ENCODE measurements at regions not wholly inside any gene's neighbourhood (a gene's known extent, or its start where the extent isn't known, plus 50 kb on each side); places are given as distances from the start of the nearest gene placed in this dataset.

GRCh38 chr6:112717856-112718255 is 370.7 kb downstream of the RFPL4B start:
- DNase-seq (ENCODE audit: low read depth): no peak

DNA sequence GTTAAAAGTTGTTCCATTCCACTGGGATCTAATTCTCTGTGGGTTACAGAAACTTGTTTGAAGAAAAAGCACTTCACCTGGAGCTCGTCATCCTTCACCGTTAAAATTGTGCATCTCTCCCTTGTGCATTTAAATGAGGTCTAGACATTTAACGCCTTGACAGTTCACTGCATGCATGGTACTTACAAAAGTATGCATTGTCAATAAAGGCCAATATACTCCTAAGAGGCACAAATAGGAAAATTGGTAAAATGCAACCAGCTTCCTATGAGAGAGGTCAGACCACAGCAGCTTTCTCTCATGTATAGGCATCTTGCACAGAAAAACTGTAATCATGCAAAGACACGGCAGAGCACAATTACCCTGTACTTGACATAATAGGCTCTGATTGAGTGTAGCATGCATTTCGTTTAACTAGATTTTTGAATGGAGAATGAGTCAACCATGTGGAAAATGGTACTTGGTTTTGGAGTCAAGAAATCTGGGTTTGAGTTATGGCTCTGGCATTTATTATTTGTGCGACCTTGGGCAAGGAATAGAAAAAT is 378.5 kb downstream of the RFPL4B start:
- no peak for DNase-seq (ENCODE audit: low read depth)

DNA sequence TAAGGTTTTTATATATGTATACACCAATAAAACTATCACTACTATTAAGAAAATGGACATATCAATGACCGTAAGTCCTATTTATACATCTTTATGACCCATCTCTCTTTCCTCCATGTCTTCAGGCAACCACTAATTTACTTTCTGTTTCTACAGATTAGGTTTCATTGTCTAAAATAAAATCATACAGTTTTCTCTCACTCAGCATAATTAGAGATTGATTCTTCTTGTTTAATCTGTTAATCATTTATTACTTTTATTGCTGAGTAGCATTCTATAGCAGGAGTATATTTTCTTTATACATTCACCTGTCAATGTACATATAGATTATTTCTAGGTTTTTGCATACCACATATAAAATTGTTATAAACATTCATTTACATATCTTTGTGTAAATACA is 388.0 kb downstream of the RFPL4B start:
- DNase-seq (ENCODE audit: low read depth): no peak

- DNase-seq (ENCODE audit: low read depth): no peak
Measured at GRCh38 chr6:112739766-112740165, 392.6 kb downstream of the RFPL4B start.

- DNase-seq (ENCODE audit: low read depth): no peak
Measured at GRCh38 chr6:112743323-112743722, 396.2 kb downstream of the RFPL4B start.

DNA sequence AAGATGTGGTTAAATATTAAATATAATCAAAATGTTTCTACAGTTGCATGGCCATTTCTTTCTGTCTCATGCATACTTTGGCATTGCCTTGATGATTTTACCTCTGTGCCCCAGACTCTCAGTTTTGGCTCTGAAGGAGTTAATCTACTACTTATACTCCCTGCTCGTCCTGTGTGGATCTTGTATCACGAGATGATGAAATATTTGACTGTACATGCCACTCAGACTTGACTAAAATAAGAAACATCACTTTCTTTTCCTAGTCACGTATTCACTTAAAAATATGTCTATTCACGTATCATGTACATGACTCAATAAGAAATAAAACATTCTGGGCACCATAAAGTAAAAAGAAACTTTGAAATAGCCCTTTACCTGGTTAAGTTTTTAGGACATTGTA is 397.7 kb downstream of the RFPL4B start:
- DNase-seq (ENCODE audit: low read depth): peak; percentile 1

GRCh38 chr6:112745765-112746164 is 398.6 kb downstream of the RFPL4B start:
- no peak for DNase-seq (ENCODE audit: low read depth)

GRCh38 chr6:112749673-112750072 is 402.5 kb downstream of the RFPL4B start:
- DNase-seq (ENCODE audit: low read depth): no peak

DNA sequence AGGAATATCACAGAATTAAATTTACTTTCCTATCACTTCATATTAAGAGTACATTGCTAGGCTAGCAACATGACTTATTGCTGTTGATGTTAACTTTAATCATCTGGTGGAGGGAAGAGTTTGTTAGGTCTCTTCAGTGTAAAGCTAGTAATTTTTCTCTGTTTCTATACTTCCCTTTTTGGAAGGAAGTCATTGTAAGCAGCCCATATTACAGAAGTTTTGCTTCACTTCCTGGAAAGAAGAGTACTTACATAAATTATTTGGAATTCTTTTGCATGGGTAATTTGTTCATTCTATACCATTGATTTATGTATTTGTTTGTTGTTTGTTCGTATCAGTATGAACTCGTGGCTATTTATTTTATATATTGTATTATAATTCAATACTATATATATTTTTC is 405.2 kb downstream of the RFPL4B start:
- no peak for DNase-seq (ENCODE audit: low read depth)

GRCh38 chr6:112752791-112753190 is 405.7 kb downstream of the RFPL4B start:
- DNase-seq (ENCODE audit: low read depth): no peak

GRCh38 chr6:112760831-112761230 is 413.7 kb downstream of the RFPL4B start:
- no peak for DNase-seq (ENCODE audit: low read depth)

GRCh38 chr6:112761740-112762139 is 414.6 kb downstream of the RFPL4B start:
- no peak for DNase-seq (ENCODE audit: low read depth)

GRCh38 chr6:112764377-112764776 is 417.2 kb downstream of the RFPL4B start:
- no peak for DNase-seq (ENCODE audit: low read depth)

DNA sequence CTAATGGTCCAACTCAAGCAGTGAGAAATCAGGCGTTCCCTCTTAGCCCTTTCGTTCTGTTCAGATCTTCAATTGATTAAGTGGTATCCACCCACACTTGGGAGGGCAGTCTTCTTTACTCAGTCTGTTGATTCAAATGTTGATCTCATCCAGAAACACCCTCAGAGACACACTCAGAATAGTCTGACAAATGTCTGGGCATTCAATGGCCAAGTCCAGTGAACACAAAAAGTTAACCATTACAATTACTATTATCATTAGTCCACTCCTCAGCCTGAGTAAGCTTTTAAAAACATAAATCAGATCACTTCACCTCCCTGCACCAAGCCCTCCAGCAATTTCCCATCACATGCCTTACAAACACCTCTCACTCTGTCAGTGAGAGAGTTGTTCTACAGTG is 423.2 kb downstream of the RFPL4B start:
- no peak for DNase-seq (ENCODE audit: low read depth)

DNA sequence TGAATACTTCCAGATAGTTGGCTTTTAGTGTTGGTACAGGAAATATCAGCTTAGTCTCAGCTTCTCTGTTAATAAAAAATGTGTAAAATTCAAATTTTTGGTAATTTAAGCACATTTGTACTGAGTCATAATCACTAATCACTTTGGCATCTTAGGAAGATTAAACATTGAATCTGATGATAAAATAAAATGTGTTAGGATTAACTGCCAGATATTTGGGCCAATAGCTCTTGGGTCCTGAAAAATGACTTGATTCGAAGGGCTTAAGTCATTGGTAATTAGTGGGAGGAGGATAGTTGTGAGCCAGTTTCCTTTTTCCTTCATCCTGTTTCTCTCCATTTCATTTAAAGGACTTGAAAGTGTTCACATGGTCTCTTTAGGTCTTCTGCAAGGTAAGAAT is 426.1 kb downstream of the RFPL4B start:
- DNase-seq (ENCODE audit: low read depth): peak; percentile 29

DNA sequence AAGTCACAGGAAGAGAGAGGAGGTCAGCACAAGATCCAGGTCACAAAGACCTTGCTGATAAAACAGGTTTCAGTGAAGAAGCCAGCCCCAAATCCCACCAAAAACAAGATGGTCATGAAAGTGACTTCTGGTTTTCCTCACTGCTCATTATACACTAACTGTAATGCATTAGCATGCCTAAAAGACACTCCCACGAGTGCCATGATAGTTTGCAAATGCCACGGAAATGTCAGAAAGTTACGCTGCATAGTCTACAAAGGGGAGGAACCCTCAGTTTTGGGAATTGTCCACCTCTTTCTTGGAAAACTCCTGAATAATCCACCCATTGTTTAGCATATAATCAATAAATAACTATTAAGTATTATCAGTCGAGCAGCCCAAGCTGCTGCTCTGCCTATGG is 427.2 kb downstream of the RFPL4B start:
- no peak for DNase-seq (ENCODE audit: low read depth)

GRCh38 chr6:112780498-112781096 is 433.5 kb downstream of the RFPL4B start:
- DNase-seq (ENCODE audit: low read depth): peak; percentile 69

DNA sequence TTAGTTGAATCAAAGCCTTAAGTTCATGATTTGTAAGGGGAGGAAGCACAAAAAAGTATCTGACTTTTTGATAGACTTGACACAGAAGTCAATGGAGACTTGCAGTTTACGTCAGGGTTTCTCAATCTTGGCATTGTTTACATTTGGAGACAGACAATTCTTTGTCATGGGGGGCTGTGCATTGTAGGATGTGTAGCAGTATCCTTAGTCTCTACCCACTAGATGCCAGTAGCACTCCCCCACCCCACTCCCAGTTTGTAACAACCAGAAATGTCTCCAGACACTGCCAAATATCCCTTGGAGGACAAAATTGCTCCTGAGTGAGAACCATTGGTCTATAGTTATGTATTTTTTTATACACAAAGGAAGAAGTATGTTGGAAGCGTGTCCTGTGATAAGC is 434.1 kb downstream of the RFPL4B start:
- no peak for DNase-seq (ENCODE audit: low read depth)

DNA sequence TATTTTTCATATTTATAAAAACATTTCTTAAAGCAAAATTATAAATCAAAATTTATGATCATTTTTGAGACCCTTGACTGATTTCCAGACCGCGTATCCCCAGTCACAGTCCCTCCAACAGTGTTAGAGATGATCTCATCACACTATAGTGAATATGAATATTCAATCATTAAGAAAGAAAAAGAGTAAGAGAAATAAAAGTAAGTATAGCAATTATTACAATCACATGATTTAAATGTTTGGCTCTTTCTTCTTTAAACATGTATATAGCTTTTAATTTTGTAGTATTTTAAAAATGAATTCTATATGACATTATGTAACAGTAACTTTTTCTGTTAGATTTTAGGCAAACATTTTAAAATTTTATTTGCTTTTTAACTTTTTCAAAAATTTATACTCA is 438.3 kb downstream of the RFPL4B start:
- no peak for DNase-seq (ENCODE audit: low read depth)

- DNase-seq (ENCODE audit: low read depth): no peak
Measured at GRCh38 chr6:112786801-112787200, 439.7 kb downstream of the RFPL4B start.

DNA sequence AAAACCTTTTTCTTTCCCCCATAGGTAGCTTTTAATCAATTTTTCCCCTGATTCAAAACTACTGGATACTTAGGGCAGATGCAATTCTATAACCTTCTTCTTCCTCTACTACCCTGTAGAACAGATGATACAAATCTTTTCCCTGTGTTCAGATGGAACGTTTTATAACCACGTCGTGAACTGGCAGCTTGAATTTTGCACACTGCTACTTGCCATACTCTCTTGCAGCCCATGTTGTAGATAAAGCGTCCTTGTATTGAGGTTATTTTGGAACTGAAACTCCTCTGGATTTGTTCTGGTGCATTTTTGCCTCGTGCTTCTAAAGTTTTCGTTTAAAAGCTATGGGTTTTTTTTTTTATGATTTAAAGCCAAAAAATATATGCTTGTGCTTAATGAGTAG is 440.2 kb downstream of the RFPL4B start:
- DNase-seq (ENCODE audit: low read depth): no peak

DNA sequence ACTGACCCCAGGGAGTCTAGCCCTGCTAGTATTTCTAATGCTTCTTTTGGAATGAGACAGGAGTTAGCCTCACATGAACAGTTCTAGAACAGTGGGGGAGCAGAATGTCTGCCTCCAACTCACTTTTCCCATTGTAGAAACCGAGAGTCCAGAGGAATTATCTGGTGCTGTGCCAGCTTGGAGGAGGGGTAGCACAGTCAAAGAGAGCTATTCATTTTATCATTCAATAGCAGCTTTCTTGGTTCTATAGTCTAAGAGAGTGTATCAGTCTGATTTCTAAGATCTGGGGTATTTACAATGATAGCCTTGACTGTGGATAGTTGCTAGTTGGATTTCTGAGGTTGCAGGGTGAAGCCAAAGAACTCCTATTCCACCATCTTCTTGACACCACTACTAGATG is 448.2 kb downstream of the RFPL4B start:
- DNase-seq (ENCODE audit: low read depth): no peak

DNA sequence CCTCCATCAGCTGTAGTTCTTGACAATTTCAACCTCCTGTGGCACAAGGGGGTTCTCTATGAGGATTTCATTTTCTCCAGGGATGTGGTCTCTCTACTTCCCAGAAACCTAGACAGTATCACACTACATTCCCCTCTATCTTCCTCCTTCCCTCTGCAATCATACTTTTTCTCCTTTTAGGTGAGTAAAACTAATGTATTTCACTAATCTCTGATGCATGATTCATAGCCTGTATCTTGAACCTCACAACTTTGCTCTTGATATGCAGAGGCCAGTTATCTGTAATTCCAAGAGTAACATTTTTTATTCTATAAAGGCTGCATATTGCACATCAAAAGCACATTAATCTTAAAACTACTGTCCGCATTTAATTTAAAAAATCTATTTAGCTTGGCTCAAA is 449.6 kb downstream of the RFPL4B start:
- no peak for DNase-seq (ENCODE audit: low read depth)

DNA sequence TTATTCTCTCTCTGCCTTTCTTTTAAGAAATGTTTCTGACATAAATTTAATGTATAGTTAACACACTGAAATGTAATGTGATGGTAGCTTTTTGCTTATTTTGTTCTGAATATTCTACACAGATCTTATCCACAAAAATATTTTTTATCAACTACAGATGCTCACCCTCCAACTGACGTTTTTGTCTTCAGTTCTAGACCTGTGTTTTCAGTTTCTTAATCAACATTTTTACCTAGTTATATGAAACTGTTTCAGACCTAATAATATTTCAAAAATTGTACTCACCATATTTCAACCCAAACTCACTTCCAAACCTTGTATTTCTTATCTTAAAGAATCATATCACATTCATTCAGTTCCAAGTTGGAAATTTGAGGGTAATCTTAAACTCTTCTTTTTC is 452.8 kb downstream of the RFPL4B start:
- DNase-seq (ENCODE audit: low read depth): no peak

GRCh38 chr6:112800439-112800838 is 453.3 kb downstream of the RFPL4B start:
- DNase-seq (ENCODE audit: low read depth): no peak

Measured in GM04504 (cell line).